ENCODE measurements at regions not wholly inside any gene's neighbourhood (a gene's known extent, or its start where the extent isn't known, plus 50 kb on each side); places are given as distances from the start of the nearest gene placed in this dataset.

DNA sequence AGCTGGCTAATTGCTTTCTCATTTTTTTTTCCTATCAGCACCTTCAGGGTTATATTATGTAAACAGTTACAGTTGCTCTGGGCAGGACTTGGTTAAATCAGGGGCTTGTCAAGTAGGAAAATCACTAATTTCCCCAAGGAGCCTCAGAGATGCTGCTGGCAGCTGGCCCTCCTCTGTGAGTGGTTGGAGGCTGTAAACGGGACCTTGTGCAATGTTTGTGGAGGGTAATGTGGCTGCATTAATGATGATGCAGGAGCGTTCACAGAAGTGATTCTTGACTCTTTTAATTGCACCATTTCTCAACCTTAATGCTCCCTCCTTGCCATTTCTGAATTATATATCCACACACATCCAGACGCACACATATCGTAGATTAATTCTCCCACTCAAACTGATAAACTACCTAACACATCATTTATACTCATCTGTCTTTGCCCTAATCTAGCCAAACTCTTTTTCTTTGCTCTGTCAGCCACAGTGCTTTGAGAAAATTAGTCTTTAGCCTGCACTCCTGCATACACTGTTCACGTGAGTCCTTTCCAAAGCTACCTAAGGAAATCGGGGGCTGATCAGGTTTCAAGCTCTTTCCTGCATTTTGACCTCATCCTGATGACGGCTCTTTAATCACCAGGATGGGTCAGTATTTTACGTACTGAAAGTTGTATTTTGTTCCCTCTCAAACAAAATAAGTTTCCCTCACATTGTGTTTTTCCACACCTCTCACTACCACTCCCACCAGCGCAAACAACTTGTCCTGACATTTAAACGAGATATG is 154.4 kb upstream of the PIRT start:
- TF ChIP-seq, protein P1, sequence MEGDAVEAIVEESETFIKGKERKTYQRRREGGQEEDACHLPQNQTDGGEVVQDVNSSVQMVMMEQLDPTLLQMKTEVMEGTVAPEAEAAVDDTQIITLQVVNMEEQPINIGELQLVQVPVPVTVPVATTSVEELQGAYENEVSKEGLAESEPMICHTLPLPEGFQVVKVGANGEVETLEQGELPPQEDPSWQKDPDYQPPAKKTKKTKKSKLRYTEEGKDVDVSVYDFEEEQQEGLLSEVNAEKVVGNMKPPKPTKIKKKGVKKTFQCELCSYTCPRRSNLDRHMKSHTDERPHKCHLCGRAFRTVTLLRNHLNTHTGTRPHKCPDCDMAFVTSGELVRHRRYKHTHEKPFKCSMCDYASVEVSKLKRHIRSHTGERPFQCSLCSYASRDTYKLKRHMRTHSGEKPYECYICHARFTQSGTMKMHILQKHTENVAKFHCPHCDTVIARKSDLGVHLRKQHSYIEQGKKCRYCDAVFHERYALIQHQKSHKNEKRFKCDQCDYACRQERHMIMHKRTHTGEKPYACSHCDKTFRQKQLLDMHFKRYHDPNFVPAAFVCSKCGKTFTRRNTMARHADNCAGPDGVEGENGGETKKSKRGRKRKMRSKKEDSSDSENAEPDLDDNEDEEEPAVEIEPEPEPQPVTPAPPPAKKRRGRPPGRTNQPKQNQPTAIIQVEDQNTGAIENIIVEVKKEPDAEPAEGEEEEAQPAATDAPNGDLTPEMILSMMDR (IDR thresholded peaks at IDR 0.05) = no peak
- DNase-seq (ENCODE audit: low spot score) = no peak
- no peak for ATAC-seq (ENCODE audit: low FRiP score)

DNA sequence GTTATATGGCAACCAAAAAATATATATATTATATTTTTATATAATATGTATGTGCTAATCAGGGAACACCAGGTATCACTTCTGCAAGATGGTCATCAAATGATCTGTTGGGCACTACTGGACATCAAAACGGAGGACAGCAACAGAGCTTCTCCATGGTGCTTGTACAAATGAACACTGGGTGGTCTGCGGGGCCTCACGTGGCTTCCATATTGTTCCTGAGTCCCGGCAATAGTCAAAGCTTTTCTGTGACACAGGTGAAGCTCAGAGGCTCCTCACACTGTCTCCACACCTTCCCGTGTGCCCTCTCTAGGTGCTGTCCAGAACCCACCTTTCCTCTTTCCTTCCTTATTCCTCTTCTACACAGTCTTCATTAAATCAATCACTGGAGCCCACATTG is 149.9 kb upstream of the PIRT start:
- ATAC-seq (ENCODE audit: low FRiP score) = no peak
- TF ChIP-seq, protein P1 (IDR thresholded peaks at IDR 0.05) = no peak
- no peak for DNase-seq (ENCODE audit: low spot score)

DNA sequence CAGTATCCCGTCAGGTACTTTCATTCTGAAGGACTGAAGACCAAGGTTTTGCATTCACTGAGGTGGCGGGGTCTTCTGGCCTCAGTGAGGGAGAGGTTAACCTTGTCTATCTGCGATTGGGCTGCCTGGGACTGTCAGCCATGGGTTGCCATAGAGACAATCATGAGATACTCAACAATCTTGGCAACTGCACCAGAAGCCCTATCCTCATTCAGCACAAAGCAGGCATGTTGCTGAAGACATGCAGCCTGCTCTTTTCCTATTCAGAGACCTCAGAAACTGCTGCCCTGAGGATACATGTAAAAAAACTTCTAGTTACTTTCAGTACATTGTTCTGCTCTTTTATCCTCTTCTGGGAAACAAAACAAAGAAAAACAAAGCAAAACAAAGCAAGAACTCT is 146.3 kb upstream of the PIRT start:
- ATAC-seq (ENCODE audit: low FRiP score) (no peak), DNase-seq (ENCODE audit: low spot score) (no peak)
- TF ChIP-seq, protein P1 (IDR thresholded peaks at IDR 0.05) = no peak

- no peak for DNase-seq (ENCODE audit: low spot score)
- TF ChIP-seq, protein P1 (IDR thresholded peaks at IDR 0.05) = no peak
- ATAC-seq (ENCODE audit: low FRiP score) = no peak
Measured at GRCh38 chr17:10976401-10976800, 138.5 kb upstream of the PIRT start.

DNA sequence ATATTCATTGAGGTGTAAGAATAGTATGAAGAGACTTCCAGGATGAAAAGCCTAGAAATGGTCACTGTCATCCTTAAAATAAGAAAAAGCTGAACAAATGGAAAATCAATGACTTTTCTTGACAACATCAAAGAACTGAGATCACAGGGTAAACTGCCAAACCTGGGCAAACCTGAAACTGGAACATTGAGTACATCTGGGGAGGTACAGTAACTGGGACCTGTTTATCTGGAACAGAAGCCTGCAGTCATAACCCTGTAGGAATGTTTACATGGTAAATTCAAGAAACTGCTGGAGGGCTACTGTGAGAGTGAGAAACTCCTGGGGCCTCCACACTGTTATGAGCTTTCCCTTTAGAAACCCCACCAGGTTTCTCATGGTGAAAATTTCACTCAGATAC is 130.1 kb upstream of the PIRT start:
- TF ChIP-seq, protein P1 (IDR thresholded peaks at IDR 0.05) = no peak
- DNase-seq (ENCODE audit: low spot score) (no peak), ATAC-seq (ENCODE audit: low FRiP score) (no peak)

DNA sequence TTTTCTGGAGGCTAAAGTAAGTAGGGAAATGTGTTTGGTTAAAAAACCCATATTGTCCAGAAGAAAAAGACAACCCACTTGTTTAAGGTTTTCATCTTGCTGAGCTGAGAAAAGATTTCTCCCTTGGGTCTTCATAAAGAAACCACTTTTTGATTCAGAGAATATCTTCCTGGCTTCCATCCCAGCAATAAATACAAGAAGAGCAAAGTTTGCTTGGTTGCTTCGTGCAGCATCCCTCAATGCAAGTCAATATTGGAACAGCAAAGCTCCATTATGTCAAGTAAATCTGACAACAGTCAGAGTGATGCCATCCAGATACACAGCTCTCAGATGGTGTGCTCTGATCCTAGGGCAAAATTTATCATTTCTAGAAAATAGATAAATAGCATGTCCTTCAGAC is 118.9 kb upstream of the PIRT start:
- TF ChIP-seq, protein P1 (IDR thresholded peaks at IDR 0.05) = no peak
- ATAC-seq (ENCODE audit: low FRiP score) = no peak
- no peak for DNase-seq (ENCODE audit: low spot score)

GRCh38 chr17:10944819-10945218 is 106.9 kb upstream of the PIRT start:
- ATAC-seq (ENCODE audit: low FRiP score) (no peak), DNase-seq (ENCODE audit: low spot score) (no peak)
- TF ChIP-seq, protein P1 (IDR thresholded peaks at IDR 0.05) = no peak
